HCT116 (cell line): ENCODE measurements at regions not wholly inside any gene's neighbourhood (a gene's known extent, or its start where the extent isn't known, plus 50 kb on each side); places are given as distances from the start of the nearest gene placed in this dataset.

Experiments
- ATAC-seq: fragments of 200-7000 bp; cut with Tn5 transposase; 2 replicates; pipeline ENCODE4 v1.9.1; 2020; ENCODE audit warnings: mild to moderate bottlenecking, moderate library complexity
- BruUV-seq: library from RNA; stranded (reverse); fragments of 400-500 nt; replicated peaks from 2 replicates; lab custom pipeline; 2021; lab: Mats Ljungman, UMichigan
- CTCF ChIA-PET: fragments of 300-600 bp; sonication (Branson Sonifier 250); formaldehyde crosslinking; loops from one replicate; lab custom pipeline; 2021; ENCODE audit warnings: antibody characterized with exemption; lab: Charles Lee
- POLR2A ChIA-PET: fragments of 300-600, 350-600 bp; sonication (Branson Sonifier 250); formaldehyde crosslinking; loops from one replicate; lab custom pipeline; 2021; ENCODE audit warnings: antibody characterized with exemption; lab: Charles Lee
- RAD21 ChIA-PET, 2 experiments: fragments of 300-600 bp; sonication (Branson Sonifier 250); formaldehyde crosslinking; loops; one replicate each; lab custom pipeline; 2023; ENCODE audit warnings: low total read pairs in 2 of 2; ENCODE audit not compliant: uncharacterized antibody in 2 of 2, unreplicated experiment in 2 of 2, low non-redundant PET in 1 of 2; lab: Charles Lee
- DNase-seq: peaks from one replicate; pipeline ENCODE4 v3.0.0-alpha.2; 2010; ENCODE audit warnings: low read depth, low spot score
- H2AFZ ChIP-seq: fragments of 200-600 bp; shearing (Covaris generic), sonication (generic); 2 replicates; pipeline ENCODE4 v1.6.1; 2017; ENCODE audit warnings: low read depth, mixed run types, mixed read lengths, antibody characterized with exemption, low read length; ENCODE audit not compliant: poor library complexity, severe bottlenecking
- H3K27ac ChIP-seq: 2 replicates; pipeline ENCODE4 v1.5.1; 2012; ENCODE audit warnings: low read depth, low read length
- H3K27me3 ChIP-seq: fragments of 200-600 bp; sonication (generic); 2 replicates; pipeline ENCODE4 v1.6.1; 2016; ENCODE audit warnings: mixed run types, low read length, mixed read lengths; ENCODE audit not compliant: insufficient read depth
- H3K36me3 ChIP-seq, 2 experiments: fragments of 200-500 bp in 1 of 2; fragments of 200-600 bp in 1 of 2; sonication (Bioruptor generic) in 1 of 2; sonication (generic) in 1 of 2; 2 replicates each; pipeline versions ENCODE4 v1.5.1 to v1.6.1; 2014 to 2016; ENCODE audit warnings: low read length in 2 of 2, inconsistent platforms in 1 of 2, mixed read lengths in 1 of 2, mixed run types in 1 of 2; ENCODE audit not compliant: insufficient read depth in 2 of 2, control insufficient read depth in 1 of 2
- H3K4me1 ChIP-seq, 2 experiments: fragments of 200-600 bp in 1 of 2; sonication (generic) in 1 of 2; 2 replicates each; pipeline versions ENCODE4 v1.5.1 to v1.6.1; 2012 to 2017; ENCODE audit warnings: low read length in 2 of 2, inconsistent platforms in 1 of 2, mild to moderate bottlenecking in 1 of 2, mixed read lengths in 1 of 2, mixed run types in 1 of 2, moderate library complexity in 1 of 2; ENCODE audit not compliant: insufficient read depth in 2 of 2, control insufficient read depth in 1 of 2
- H3K4me2 ChIP-seq: fragments of 200-600 bp; sonication (generic); 2 replicates; pipeline ENCODE4 v1.6.1; 2017; ENCODE audit warnings: mixed run types, low read length, mixed read lengths
- H3K4me3 ChIP-seq, 2 experiments: fragments of 200-600 bp in 1 of 2; sonication (generic) in 1 of 2; replicated peaks in 1 of 2; 2 replicates each; pipeline ENCODE4 v1.5.1; 2011 to 2016; ENCODE audit warnings: low read length in 2 of 2, control low read depth in 1 of 2, low read depth in 1 of 2, mild to moderate bottlenecking in 1 of 2, mixed read lengths in 1 of 2, mixed run types in 1 of 2
- H3K79me2 ChIP-seq: fragments of 200-600 bp; sonication (generic); 2 replicates; pipeline ENCODE4 v1.6.1; 2017; ENCODE audit warnings: mild to moderate bottlenecking, mixed run types, low read length, moderate library complexity, mixed read lengths; ENCODE audit not compliant: insufficient read depth
- H3K9ac ChIP-seq: fragments of 200-600 bp; sonication (generic); 2 replicates; pipeline ENCODE4 v1.6.1; 2016; ENCODE audit warnings: low read length, mixed read lengths
- H3K9me2 ChIP-seq: fragments of 200-600 bp; sonication (generic), shearing (Covaris generic); 2 replicates; pipeline ENCODE4 v1.6.1; 2017; ENCODE audit warnings: mixed run types, mild to moderate bottlenecking, moderate library complexity; ENCODE audit not compliant: insufficient read depth
- H3K9me3 ChIP-seq, 2 experiments: fragments of 200-500 bp in 1 of 2; fragments of 200-600 bp in 1 of 2; sonication (Bioruptor generic) in 1 of 2; sonication (generic) in 1 of 2; 2 replicates each; pipeline ENCODE4 v1.6.1; 2014 to 2017; ENCODE audit warnings: low read length in 2 of 2, mixed read lengths in 2 of 2, inconsistent platforms in 1 of 2, low read depth in 1 of 2, mild to moderate bottlenecking in 1 of 2, mixed run types in 1 of 2, moderate library complexity in 1 of 2; ENCODE audit not compliant: control insufficient read depth in 1 of 2, insufficient read depth in 1 of 2
- H4K20me1 ChIP-seq: fragments of 200-600 bp; sonication (generic), shearing (Covaris generic); 2 replicates; pipeline ENCODE4 v1.6.1; 2017; ENCODE audit warnings: mixed run types, mild to moderate bottlenecking, moderate library complexity; ENCODE audit not compliant: insufficient read depth
- EGR1 ChIP-seq: IDR thresholded peaks from 2 replicates; pipeline ENCODE4 v1.6.1; 2012; ENCODE audit warnings: low read depth
- MAX ChIP-seq: IDR thresholded peaks from 2 replicates; pipeline ENCODE4 v1.6.1; 2012
- ZBTB33 ChIP-seq: IDR thresholded peaks from 2 replicates; pipeline ENCODE4 v1.6.1; 2011; ENCODE audit warnings: mild to moderate bottlenecking, low read length, moderate library complexity; ENCODE audit not compliant: insufficient replicate concordance; ENCODE audit errors: extremely low read depth
- ZNF274 ChIP-seq: fragments of 200-500 bp; sonication (Bioruptor generic); IDR thresholded peaks from 2 replicates; pipeline ENCODE4 v1.6.1; 2014; ENCODE audit warnings: mild to moderate bottlenecking, low read depth, low read length, inconsistent platforms
- intact Hi-C: fragments of 100-400 bp; cut with micrococcal nuclease; formaldehyde crosslinking; loops from 2 replicates; pipeline ENCODE4 v1.10.0; 2022
- TF ChIP-seq, protein P1 (sequence below), 3 experiments: fragments of 200-600 bp in 1 of 3; sonication (generic) in 1 of 3; IDR thresholded peaks in 2 of 3; conservative IDR thresholded peaks in 1 of 3; 2 replicates each; pipeline ENCODE4 v1.5.1; 2012 to 2017; ENCODE audit warnings: low read depth in 2 of 3, low read length in 2 of 3, antibody characterized with exemption in 1 of 3, borderline replicate concordance in 1 of 3, control low read depth in 1 of 3, mild to moderate bottlenecking in 1 of 3, mixed read lengths in 1 of 3, mixed run types in 1 of 3, moderate library complexity in 1 of 3; ENCODE audit not compliant: insufficient read depth in 1 of 3

DNA sequence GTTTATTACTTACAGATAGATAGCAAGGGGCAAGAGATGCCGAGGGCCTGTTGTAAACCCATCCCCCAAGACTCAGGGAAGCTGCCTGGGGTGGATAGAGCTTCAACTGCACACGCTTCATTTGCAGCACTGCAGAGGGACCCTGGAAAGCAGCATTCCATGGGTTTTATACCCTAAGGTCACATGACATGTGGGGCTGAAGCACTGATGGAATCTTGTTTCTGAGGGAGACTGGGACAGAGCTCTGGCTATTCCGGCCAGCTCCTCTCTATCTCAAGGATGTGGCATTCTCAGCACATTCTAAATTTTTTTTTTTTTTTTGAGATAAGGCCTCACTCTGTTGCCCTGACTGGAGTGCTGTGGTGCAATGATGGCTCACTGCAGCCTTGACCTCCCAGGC, 300.1 kb downstream of the MYCN start:
- ATAC-seq (no peak), DNase-seq (no peak)
- Histone ChIP-seq H3K79me2 (no peaks in the 10 kb centered on the region), H3K4me3 (no peak overlapping the region), H3K36me3 (no peaks in the 10 kb centered on the region), H3K9me3 (no peaks in the 10 kb centered on the region), H2AFZ (no peak overlapping the region), H3K27ac (no peak overlapping the region), H3K27me3 (peaks cover 8% of the 10 kb centered on the region), H3K4me2 (no peak overlapping the region), H4K20me1 (no peaks in the 10 kb centered on the region), H3K4me1 (no peaks in the 10 kb centered on the region), H3K9ac (no peak overlapping the region), H3K9me2 (no peaks in the 10 kb centered on the region)
- CTCF ChIA-PET: no interaction called here
- POLR2A ChIA-PET: no interaction called here
- intact Hi-C loops: no loop called here
- no TSS peak for BruUV-seq
- TF ChIP-seq ZNF274 (no peak), EGR1 (no peak), MAX (no peak), ZBTB33 (no peak)
- TF ChIP-seq, protein P1, sequence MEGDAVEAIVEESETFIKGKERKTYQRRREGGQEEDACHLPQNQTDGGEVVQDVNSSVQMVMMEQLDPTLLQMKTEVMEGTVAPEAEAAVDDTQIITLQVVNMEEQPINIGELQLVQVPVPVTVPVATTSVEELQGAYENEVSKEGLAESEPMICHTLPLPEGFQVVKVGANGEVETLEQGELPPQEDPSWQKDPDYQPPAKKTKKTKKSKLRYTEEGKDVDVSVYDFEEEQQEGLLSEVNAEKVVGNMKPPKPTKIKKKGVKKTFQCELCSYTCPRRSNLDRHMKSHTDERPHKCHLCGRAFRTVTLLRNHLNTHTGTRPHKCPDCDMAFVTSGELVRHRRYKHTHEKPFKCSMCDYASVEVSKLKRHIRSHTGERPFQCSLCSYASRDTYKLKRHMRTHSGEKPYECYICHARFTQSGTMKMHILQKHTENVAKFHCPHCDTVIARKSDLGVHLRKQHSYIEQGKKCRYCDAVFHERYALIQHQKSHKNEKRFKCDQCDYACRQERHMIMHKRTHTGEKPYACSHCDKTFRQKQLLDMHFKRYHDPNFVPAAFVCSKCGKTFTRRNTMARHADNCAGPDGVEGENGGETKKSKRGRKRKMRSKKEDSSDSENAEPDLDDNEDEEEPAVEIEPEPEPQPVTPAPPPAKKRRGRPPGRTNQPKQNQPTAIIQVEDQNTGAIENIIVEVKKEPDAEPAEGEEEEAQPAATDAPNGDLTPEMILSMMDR (IDR thresholded peaks at IDR 0.05 in 2 of 3, conservative IDR thresholded peaks at IDR 0.05 in 1 of 3; ENCODE audit: borderline replicate concordance in 1 of 3, insufficient read depth in 1 of 3, low read depth in 2 of 3, low read length in 2 of 3): no peak
- RAD21 ChIA-PET: no interaction called here
